ENCODE measurements at regions not wholly inside any gene's neighbourhood (a gene's known extent, or its start where the extent isn't known, plus 50 kb on each side); places are given as distances from the start of the nearest gene placed in this dataset.

DNA sequence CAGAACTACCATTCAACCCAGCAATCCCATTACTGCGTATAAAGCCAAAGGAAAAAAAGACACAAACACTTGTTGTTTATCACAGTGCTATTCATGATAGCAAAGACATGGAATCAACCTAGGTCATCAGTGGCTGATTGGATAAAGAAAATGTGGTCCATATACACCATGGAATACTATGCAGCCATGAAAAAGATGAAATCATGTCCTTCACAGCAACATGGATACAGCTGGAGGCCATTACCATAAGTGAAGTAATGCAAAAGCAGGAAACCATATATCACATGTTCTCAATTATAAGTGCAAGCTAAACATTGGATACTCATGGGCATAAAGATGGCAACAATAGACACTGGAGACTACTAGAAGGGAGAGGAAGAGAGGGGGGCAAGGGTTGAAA, 299.6 kb downstream of the ADGRG6 start:
- Histone ChIP-seq H3K4me1 (ENCODE audit: control insufficient read depth, insufficient read depth, low read length) (no peaks in the 10 kb centered on the region), H3K36me3 (ENCODE audit: control insufficient read depth, insufficient read depth, low read length) (no peaks in the 10 kb centered on the region), H3K27me3 (ENCODE audit: control insufficient read depth, insufficient read depth, low read length) (no peaks in the 10 kb centered on the region), H3K27ac (ENCODE audit: low read length) (no peak overlapping the region), H3K9me3 (ENCODE audit: control insufficient read depth, insufficient read depth, low read length) (no peaks in the 10 kb centered on the region), H3K4me3 (ENCODE audit: low read length) (no peak overlapping the region)
- no CpG with 5 or more reads among the region's 1 CpG for WGBS (ENCODE audit: insufficient coverage, insufficient read length)
- DNase-seq (ENCODE audit: low read depth, low spot score), result no peak

DNA sequence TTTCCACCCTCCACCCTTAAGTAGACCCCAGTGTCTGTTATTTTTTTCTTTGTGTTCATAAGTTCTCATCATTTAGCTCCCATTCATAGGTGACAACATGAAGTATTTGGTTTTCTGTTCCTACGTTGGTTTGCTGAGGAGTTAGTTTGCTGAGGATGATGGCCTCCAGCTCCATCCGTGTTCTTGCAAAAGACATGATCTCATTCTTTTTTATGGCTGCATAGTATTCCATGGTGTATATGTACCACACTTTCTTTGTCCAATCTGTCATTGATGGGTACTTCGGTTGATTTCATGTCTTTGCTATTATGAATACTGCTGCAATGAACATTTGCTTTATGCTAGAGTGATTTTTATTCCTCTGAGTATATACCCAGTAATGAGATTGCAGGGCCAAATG, 301.2 kb downstream of the ADGRG6 start:
- Histone ChIP-seq H3K36me3 (ENCODE audit: control insufficient read depth, insufficient read depth, low read length) (no peaks in the 10 kb centered on the region), H3K27me3 (ENCODE audit: control insufficient read depth, insufficient read depth, low read length) (no peaks in the 10 kb centered on the region), H3K27ac (ENCODE audit: low read length) (no peak overlapping the region), H3K4me3 (ENCODE audit: low read length) (no peak overlapping the region), H3K9me3 (ENCODE audit: control insufficient read depth, insufficient read depth, low read length) (no peaks in the 10 kb centered on the region), H3K4me1 (ENCODE audit: control insufficient read depth, insufficient read depth, low read length) (no peaks in the 10 kb centered on the region)
- no CpG with 5 or more reads among the region's 3 CpGs for WGBS (ENCODE audit: insufficient coverage, insufficient read length)
- DNase-seq (ENCODE audit: low read depth, low spot score), result no peak

DNA sequence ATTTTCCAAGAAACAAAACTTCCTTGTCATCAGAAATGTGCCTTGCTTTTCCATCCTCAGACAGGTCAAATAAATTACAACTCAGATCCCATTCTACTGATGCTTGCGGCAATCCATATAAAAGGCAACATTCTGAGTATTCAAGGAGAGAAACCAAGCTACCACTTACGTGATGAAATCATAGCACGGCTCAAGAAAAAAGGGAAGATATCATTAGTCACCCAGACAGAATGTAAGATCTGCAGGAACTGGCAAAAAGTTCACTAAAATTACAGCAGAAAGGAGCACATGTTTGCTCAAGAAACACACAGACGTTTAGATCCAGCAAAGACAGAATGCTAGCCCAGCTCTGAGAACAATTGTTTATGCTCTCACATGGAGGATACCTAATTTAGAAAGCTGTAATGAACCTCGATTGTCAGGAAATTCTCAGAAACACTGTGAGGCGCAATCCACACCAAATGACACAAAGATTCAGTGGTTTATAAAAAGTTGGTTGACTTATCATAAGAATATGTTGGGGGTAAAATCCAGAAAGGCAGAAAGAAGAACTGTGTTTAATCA, 304.2 kb downstream of the ADGRG6 start:
- H3K27me3 ChIP-seq (ENCODE audit: control insufficient read depth, insufficient read depth, low read length), result no peaks in the 10 kb centered on the region
- no peaks in the 10 kb centered on the region for H3K4me1 ChIP-seq (ENCODE audit: control insufficient read depth, insufficient read depth, low read length)
- no peaks in the 10 kb centered on the region for H3K36me3 ChIP-seq (ENCODE audit: control insufficient read depth, insufficient read depth, low read length)
- H3K9me3 ChIP-seq (ENCODE audit: control insufficient read depth, insufficient read depth, low read length), result no peaks in the 10 kb centered on the region
- H3K27ac ChIP-seq (ENCODE audit: low read length), result no peak overlapping the region
- no peak for DNase-seq (ENCODE audit: low read depth, low spot score)
- no CpG with 5 or more reads among the region's 6 CpGs for WGBS (ENCODE audit: insufficient coverage, insufficient read length)
- no peak overlapping the region for H3K4me3 ChIP-seq (ENCODE audit: low read length)

DNA sequence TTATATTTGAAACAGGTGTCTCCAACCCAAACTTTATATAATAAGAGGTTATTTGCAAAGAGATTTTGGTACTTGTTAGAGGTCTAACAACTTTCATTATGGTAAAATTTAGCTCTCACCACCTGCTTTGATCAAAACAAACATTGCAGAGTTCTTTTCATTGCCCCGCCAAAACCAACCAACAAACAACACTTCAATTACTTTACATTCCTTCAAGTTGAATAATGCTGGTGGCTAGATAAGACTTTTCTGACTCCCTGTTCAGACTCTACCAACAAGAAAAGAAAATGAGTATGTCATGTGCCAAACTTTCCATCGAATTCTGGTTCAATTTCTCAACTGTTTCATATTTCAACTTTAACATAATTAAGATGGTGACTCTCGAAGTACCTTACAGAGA, 311.1 kb downstream of the ADGRG6 start:
- Histone ChIP-seq H3K4me3 (ENCODE audit: low read length) (no peak overlapping the region), H3K27ac (ENCODE audit: low read length) (no peak overlapping the region), H3K4me1 (ENCODE audit: control insufficient read depth, insufficient read depth, low read length) (no peaks in the 10 kb centered on the region), H3K36me3 (ENCODE audit: control insufficient read depth, insufficient read depth, low read length) (no peaks in the 10 kb centered on the region), H3K27me3 (ENCODE audit: control insufficient read depth, insufficient read depth, low read length) (no peaks in the 10 kb centered on the region), H3K9me3 (ENCODE audit: control insufficient read depth, insufficient read depth, low read length) (no peaks in the 10 kb centered on the region)
- 100% methylated on average over 1 of the region's 3 CpGs for WGBS (ENCODE audit: insufficient coverage, insufficient read length)
- DNase-seq (ENCODE audit: low read depth, low spot score), result no peak

GRCh38 chr6:142613981-142614380, 312.2 kb downstream of the ADGRG6 start:
- no peak overlapping the region for H3K4me3 ChIP-seq (ENCODE audit: low read length)
- H3K36me3 ChIP-seq (ENCODE audit: control insufficient read depth, insufficient read depth, low read length), result no peaks in the 10 kb centered on the region
- WGBS (ENCODE audit: insufficient coverage, insufficient read length), result no CpG with 5 or more reads among the region's 2 CpGs
- H3K4me1 ChIP-seq (ENCODE audit: control insufficient read depth, insufficient read depth, low read length), result no peaks in the 10 kb centered on the region
- DNase-seq (ENCODE audit: low read depth, low spot score), result no peak
- H3K27ac ChIP-seq (ENCODE audit: low read length), result no peak overlapping the region
- H3K9me3 ChIP-seq (ENCODE audit: control insufficient read depth, insufficient read depth, low read length), result no peaks in the 10 kb centered on the region
- no peaks in the 10 kb centered on the region for H3K27me3 ChIP-seq (ENCODE audit: control insufficient read depth, insufficient read depth, low read length)

DNA sequence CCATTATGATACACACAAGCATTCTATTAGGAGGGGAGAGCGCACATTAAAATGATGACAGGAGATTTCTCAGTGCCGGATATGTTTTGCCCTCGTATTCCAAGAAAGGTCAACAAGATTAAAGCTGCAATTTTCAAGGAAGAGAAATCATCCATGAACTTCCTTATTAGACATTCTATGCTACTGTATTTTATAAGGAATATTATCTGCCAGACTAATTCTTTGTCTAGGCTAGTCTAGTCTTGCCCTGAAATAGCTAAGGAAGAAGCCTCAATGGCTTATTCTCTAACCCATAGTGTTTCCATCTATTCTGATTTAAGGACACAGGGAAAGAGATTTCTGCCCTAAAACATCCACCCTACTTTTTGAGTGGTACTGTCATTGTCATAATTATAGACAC, 315.4 kb downstream of the ADGRG6 start:
- H3K4me3 ChIP-seq (ENCODE audit: low read length), result no peak overlapping the region
- no CpG with 5 or more reads among the region's 3 CpGs for WGBS (ENCODE audit: insufficient coverage, insufficient read length)
- no peaks in the 10 kb centered on the region; the same call in 1 of the 2 replicates for H3K27me3 ChIP-seq (ENCODE audit: control insufficient read depth, insufficient read depth, low read length)
- no peak for DNase-seq (ENCODE audit: low read depth, low spot score)
- H3K9me3 ChIP-seq (ENCODE audit: control insufficient read depth, insufficient read depth, low read length), result no peaks in the 10 kb centered on the region
- no peak overlapping the region for H3K27ac ChIP-seq (ENCODE audit: low read length)
- no peaks in the 10 kb centered on the region for H3K4me1 ChIP-seq (ENCODE audit: control insufficient read depth, insufficient read depth, low read length)
- no peaks in the 10 kb centered on the region for H3K36me3 ChIP-seq (ENCODE audit: control insufficient read depth, insufficient read depth, low read length)

GRCh38 chr6:142621822-142622221, 320.0 kb downstream of the ADGRG6 start:
- Histone ChIP-seq H3K27me3 (ENCODE audit: control insufficient read depth, insufficient read depth, low read length) (no peaks in the 10 kb centered on the region; the same call in 1 of the 2 replicates), H3K4me3 (ENCODE audit: low read length) (no peak overlapping the region), H3K4me1 (ENCODE audit: control insufficient read depth, insufficient read depth, low read length) (no peaks in the 10 kb centered on the region), H3K36me3 (ENCODE audit: control insufficient read depth, insufficient read depth, low read length) (no peaks in the 10 kb centered on the region), H3K27ac (ENCODE audit: low read length) (no peak overlapping the region), H3K9me3 (ENCODE audit: control insufficient read depth, insufficient read depth, low read length) (no peaks in the 10 kb centered on the region)
- whole genome bisulfite sequencing (ENCODE audit: insufficient coverage, insufficient read length), result no CpG with 5 or more reads among the region's 2 CpGs
- no peak for DNase-seq (ENCODE audit: low read depth, low spot score)

DNA sequence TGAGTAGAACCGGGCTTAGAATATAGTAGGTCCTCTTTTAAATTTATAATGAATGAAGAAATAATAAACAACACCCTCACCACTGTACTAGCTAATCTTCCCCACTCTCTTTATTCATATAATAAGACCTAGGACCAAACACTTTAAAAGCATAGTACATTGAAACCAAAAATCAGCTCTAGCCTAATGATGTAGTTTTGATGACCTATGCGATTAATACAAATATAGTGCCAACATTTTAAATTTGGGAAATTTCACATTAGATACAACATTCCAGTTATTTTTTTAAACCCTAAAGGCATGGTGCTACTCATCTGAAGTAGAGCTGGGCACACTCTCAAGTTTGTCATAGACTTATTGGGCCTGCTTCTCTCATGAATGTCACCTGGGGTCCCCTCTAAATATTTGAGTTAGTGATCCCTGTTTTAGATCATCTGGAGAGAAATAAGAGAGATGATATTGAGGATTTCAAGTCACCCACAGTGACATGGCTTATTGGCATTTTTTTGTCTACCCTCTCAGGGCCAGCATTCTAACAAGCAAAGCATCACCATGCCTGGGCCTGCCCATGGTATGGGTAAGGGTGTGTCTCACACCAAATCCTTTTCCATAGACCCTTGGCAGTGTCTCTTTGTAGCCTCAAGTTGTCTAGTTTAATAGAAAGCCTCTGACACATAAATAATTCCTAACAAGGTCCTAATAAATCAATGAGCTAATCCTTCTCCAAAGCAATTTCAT, 319.8 kb downstream of the HIVEP2 start:
- Histone ChIP-seq H3K9me3 (ENCODE audit: control insufficient read depth, insufficient read depth, low read length) (no peaks in the 10 kb centered on the region), H3K4me1 (ENCODE audit: control insufficient read depth, insufficient read depth, low read length) (no peaks in the 10 kb centered on the region), H3K4me3 (ENCODE audit: low read length) (no peak overlapping the region), H3K27me3 (ENCODE audit: control insufficient read depth, insufficient read depth, low read length) (no peaks in the 10 kb centered on the region; the same call in 1 of the 2 replicates), H3K36me3 (ENCODE audit: control insufficient read depth, insufficient read depth, low read length) (no peaks in the 10 kb centered on the region), H3K27ac (ENCODE audit: low read length) (no peak overlapping the region)
- no peak for DNase-seq (ENCODE audit: low read depth, low spot score)
- WGBS (ENCODE audit: insufficient coverage, insufficient read length), result no CpG with 5 or more reads among the region's 2 CpGs

GRCh38 chr6:142627474-142627873, 317.5 kb downstream of the HIVEP2 start:
- Histone ChIP-seq H3K4me3 (ENCODE audit: low read length) (no peak overlapping the region), H3K27ac (ENCODE audit: low read length) (no peak overlapping the region), H3K4me1 (ENCODE audit: control insufficient read depth, insufficient read depth, low read length) (no peaks in the 10 kb centered on the region), H3K27me3 (ENCODE audit: control insufficient read depth, insufficient read depth, low read length) (no peaks in the 10 kb centered on the region), H3K36me3 (ENCODE audit: control insufficient read depth, insufficient read depth, low read length) (no peaks in the 10 kb centered on the region), H3K9me3 (ENCODE audit: control insufficient read depth, insufficient read depth, low read length) (no peaks in the 10 kb centered on the region)
- DNase-seq (ENCODE audit: low read depth, low spot score), result no peak
- WGBS (ENCODE audit: insufficient coverage, insufficient read length), result no CpG with 5 or more reads among the region's 3 CpGs

DNA sequence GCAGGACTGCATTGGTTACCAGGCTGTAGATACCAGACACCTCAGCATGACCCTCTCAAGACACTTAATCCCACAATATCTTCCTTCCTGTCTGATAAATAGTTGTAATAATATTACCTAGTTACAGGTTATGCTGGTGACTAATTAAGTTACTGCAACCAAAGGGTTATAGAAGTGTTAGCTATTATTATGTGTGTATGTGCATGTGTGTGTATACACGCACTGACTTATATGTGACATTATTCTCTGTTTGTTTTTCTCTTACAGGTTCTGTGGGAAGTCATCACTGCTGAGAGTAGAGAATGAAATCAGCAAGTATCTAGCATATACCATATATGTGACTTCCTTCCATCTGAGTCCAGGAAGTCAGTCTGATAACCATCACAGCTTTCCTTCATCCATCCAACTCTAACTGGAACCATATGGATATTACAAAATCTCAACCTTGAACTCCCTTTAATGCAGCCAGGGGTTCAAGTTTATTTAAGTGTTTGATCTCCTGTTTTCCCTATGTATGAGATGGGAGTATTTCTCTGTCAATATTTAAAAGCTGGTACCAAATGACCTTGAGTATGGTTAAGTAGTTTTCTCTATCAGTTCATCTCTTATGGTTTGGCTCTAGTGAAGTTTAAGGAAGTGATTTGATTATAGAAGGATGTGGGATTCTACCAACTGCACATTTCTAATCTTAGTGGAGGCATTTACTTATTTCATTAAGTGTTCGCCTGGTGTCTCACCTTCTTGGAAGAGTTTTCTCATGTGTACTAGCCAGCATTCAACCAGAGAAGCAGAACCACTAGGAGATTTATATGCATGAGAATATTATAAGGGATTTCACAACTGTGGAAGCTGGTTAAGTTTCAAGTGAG, 313.2 kb downstream of the HIVEP2 start:
- H3K4me3 ChIP-seq (ENCODE audit: low read length), result no peak overlapping the region
- H3K27ac ChIP-seq (ENCODE audit: low read length), result no peak overlapping the region
- H3K27me3 ChIP-seq (ENCODE audit: control insufficient read depth, insufficient read depth, low read length), result no peaks in the 10 kb centered on the region
- H3K4me1 ChIP-seq (ENCODE audit: control insufficient read depth, insufficient read depth, low read length), result no peaks in the 10 kb centered on the region
- no CpG with 5 or more reads among the region's 2 CpGs for WGBS (ENCODE audit: insufficient coverage, insufficient read length)
- DNase-seq (ENCODE audit: low read depth, low spot score), result no peak
- H3K36me3 ChIP-seq (ENCODE audit: control insufficient read depth, insufficient read depth, low read length), result no peaks in the 10 kb centered on the region
- H3K9me3 ChIP-seq (ENCODE audit: control insufficient read depth, insufficient read depth, low read length), result no peaks in the 10 kb centered on the region

Measured in iPS DF 6.9 (cell line).